ENCODE measurements at regions not wholly inside any gene's neighbourhood (a gene's known extent, or its start where the extent isn't known, plus 50 kb on each side); places are given as distances from the start of the nearest gene placed in this dataset.
"Not testable (repeated sequence)": the region's sequence is repeated elsewhere in the genome, so short reads cannot be mapped to it uniquely, and the experiment has no call there.

DNA sequence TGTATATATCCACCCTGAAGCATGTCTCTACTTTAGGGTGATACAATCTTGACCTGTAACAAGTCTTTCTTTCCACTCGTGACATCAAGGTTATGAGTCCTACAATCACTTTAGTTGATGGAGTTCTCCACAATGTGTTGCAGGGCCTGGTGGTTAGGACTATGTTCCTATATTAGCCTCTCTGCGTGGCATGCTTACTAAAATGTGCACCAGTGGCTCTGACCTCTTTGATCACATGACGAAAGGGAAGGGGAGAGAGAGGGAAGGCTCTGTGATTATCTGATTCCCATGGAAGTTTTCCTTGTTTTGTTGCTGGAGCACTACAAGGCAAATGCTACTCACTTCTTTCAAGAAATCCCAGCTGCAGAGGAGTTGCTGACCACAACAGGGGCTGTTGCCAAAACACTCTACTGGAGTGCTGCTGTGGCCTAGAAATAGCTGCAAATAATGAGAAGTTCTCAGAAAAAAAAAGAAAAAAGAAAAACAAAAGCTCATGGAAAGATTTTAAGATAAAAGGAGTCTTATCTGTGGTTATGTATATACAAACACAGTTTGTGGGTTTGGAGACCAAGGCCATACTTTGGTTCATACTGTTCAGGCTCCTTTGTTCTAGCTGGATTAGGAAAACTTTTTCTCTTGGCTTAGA lies 272.8 kb upstream of the MMADHC start:
- DNase-seq (ENCODE audit: low read depth): peak; percentile 99

DNA sequence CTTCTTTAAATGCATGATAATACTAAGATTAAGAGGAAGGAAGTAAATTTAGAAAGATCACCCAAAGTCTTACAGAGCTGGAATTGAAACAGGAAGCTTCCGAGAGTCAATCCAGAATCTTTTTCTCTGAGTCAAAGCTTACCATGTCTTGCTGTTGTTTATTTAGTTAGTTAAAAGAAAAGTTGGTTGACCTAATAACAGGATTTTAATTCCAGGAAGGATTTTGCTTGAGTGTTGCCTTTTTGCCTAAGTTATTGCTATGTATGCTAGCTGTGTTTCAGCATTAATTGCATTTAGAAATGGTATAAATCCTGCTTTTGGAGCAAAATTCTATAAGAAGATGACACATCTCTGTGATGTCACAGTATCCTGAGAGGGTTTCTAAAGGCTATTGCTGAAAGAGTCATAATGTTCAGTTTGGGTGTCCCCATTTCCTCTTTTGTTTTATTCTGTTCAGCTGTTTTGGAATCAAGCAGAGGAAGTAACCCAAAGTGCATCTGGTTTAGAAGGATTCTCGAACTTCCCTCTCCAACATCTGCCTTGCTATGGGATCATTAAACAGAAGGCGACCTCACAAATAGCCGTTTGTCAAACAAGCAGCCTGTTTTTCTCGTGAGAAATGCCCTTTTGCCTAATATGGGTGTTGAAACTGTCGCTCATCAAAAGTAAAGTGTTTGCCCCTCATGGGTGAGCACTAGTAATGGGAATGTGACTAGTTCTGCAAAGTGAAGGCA lies 271.5 kb upstream of the MMADHC start:
- DNase-seq (ENCODE audit: low read depth): peak; percentile 37

DNA sequence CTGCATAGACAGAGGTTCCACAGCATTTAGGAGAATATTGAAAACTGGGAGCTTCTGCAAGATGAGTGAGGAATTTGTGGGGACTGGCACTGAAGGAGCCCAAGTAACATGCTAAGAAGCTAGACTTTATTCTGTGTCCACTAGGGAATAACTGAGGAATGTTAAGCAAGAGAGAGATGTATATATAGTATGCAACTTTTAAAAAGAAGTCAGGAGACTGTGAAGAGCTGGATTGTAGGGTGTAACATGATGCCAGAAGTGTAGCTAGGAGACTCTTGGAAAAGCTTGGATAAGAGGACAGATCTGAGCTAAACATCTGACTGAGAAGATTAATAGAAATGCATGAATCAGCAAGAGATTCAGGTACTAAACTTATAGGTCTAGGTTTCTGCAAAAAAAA lies 270.6 kb upstream of the MMADHC start:
- no peak for DNase-seq (ENCODE audit: low read depth)

DNA sequence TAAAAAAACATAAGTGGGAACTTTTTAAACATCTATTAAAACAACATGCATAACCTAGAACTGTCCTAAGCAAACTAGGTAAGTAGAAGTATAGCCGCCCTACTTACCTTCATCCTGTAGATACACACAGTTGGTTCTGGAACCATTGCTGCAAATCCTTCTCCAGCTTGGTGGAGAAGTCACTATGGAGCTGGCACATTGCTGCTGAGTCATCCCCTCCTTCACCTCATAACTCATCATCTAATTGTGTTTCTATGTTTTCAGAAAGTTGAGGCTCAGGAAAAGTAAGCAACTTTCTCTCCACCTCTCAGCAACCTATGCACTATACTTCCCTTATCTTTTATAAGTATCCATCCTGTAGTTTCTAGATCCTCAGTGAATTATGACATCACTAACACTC lies 269.8 kb upstream of the MMADHC start:
- DNase-seq (ENCODE audit: low read depth): peak; percentile 57

- DNase-seq (ENCODE audit: low read depth): not testable (repeated sequence)
These were observed 268.3 kb upstream of the MMADHC start for GRCh38 chr2:149855859-149856258.

DNA sequence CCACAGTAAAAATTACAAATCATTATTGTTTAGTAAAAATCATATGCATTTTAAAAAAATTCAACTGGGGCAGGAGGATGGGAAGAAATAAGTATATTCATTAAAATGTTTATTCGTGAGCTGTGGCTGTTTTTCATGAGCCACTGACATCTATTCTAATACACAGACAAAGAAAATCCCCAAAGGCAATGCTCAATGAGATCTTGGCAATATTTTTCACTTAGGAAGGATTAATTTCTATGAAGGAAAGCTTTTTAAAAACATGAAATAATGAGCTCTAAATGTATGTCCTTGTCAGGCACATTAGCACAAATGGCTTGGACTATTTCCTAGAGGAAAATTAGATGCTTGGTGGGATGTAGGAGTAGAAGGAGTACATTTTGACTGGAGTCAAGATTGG lies 262.0 kb upstream of the MMADHC start:
- no peak for DNase-seq (ENCODE audit: low read depth)

DNA sequence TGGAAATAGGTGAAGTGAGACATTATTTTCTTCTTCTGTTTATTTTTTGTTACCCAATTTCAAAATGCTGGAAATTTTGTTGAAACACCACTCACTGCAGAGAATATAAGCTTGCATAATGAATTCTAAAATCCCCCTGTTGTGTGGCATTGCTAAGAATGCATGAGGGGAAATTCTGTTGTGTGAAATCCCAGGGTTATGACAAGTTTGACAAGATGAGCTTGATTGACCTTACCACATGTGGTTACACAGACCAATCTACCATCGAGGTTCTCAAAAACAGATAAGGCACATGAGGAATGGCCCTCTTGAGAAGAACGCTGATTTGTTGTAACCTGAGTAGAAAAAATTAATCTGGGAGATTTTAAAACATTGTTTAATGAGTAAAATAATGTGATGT lies 261.6 kb upstream of the MMADHC start:
- DNase-seq (ENCODE audit: low read depth): peak; percentile 77

DNA sequence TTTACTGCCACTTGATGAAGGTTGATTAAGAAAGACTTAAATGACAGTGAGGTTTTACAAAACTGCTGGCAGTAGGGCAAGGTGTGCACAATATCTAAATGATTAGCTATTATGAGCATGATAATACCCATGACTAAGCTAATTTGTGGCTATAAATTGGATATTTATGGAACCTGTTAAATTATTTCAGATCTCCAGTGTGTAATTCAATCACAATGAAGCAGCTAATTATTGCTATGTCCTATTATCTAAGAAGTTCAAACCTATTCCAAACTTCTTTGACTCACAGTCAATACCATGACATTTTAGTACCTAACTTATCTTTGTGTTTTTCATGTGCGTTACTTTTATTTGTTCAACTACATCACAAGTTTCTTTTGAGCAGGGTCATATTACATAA lies 253.8 kb upstream of the MMADHC start:
- no peak for DNase-seq (ENCODE audit: low read depth)

DNA sequence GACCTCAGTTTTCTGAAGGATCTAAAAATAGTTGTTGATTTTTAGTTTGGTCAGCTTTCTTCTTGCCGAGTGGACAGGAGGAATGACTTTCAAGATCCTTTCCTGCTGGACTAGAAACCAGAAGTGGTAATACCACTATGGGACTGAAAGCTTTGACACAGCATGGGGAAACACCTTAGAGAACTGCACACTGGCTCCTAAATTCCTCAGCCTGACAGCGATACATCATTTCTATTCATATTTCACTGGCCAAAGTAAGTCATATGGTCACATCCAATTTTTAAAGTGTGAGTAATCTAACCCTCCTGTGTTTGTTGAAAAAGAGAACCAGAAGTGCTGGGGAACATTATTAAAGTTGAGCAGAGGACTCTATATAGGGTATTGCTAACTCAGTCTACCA lies 244.7 kb upstream of the MMADHC start:
- DNase-seq (ENCODE audit: low read depth): peak; percentile 11

- peak; percentile 24 for DNase-seq (ENCODE audit: low read depth)
These were observed 241.1 kb upstream of the MMADHC start for GRCh38 chr2:149828520-149829210.

- DNase-seq (ENCODE audit: low read depth): no peak
These were observed 240.1 kb upstream of the MMADHC start for GRCh38 chr2:149827585-149828126.

DNA sequence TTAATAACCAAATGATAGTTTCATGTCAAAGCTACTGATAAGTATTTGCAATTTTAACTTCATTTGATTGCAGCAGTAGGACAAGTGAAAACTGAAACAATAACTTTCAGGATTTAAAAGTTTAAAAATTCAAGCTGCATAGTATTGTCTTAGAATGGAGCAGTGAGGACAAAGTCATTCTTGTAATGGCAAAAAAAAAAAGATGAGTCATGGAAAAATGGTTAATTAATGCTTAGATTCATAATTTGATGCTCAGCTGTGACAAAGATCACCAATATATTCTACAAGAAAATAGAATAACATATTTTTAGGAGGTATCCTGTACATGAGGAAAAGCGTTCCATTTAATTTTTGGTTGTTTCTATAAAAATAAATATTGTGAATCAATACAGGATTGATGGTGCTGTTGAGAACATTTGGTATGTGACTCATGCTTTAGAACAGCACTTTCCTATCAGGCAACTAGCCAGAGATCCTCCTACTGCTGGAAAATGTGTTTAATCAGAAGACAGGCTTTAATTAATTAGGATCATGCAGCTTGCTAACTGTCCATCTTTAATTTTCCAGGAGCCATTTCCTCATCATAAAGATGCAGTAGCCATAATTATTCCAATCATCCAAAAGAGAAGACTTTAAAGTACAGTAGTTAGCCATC lies 239.0 kb upstream of the MMADHC start:
- peak; percentile 23 for DNase-seq (ENCODE audit: low read depth)

DNA sequence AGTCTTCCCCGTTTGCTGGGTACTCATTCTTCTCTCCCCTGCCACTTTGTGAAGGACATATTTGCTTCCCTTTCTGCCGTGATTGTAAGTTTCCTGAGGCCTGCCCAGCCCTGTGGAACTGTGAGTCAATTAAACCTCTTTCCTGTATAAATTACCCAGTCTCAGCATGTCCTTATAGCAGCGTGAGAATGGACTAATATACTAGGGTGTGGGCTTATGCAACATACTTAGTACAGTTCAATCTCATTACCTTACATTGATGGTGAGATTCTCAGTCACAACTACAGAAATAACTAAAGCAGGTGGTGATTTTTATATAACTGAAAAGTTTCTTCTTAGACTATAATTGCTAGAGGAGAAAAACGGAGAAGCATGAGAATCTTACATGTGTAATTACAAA lies 237.9 kb upstream of the MMADHC start:
- DNase-seq (ENCODE audit: low read depth): no peak

- DNase-seq (ENCODE audit: low read depth): no peak
These were observed 236.6 kb upstream of the MMADHC start for GRCh38 chr2:149824136-149824535.

- no peak for DNase-seq (ENCODE audit: low read depth)
These were observed 231.9 kb upstream of the MMADHC start for GRCh38 chr2:149819356-149819957.

- no peak for DNase-seq (ENCODE audit: low read depth)
These were observed 229.4 kb upstream of the MMADHC start for GRCh38 chr2:149816756-149817551.

DNA sequence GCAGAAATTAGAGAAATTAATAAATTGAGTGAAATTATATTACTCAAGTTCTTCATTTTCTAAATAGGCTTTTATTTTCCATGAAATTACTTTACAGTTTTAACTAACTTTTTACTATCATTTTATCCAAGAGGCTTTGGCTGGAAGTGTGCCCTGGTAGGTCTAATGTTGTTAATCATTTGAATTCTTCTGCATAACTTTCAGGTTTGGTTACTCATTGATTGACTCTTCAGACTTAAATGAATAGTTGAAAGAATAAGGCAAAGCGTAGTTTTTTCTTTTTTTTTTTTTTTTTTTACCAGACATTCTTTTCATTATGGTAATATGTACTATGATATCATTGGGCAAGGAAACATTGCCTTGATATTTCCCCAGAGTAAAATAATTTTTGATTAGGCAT lies 228.4 kb upstream of the MMADHC start:
- DNase-seq (ENCODE audit: low read depth): no peak

- DNase-seq (ENCODE audit: low read depth): no peak
These were observed 227.3 kb upstream of the MMADHC start for GRCh38 chr2:149814901-149815300.

DNA sequence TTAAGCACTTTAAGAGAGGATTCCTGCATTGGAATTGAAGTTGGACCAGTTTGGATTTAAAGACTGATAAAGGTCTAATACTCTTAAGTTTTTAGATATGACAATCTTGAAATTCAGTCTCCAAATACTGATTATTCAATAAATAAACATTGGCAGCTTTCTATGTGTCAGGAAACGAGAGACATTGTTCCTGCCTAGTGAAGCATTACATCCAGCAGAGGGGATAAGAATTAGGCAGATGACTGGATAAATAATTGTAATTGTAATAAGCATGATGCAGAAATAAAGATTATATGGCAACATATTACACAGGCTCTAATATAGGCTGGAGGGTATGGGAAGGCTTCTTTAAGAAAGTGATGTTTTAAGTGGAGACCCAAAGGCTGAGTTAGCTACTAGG lies 226.5 kb upstream of the MMADHC start:
- DNase-seq (ENCODE audit: low read depth): no peak

DNA sequence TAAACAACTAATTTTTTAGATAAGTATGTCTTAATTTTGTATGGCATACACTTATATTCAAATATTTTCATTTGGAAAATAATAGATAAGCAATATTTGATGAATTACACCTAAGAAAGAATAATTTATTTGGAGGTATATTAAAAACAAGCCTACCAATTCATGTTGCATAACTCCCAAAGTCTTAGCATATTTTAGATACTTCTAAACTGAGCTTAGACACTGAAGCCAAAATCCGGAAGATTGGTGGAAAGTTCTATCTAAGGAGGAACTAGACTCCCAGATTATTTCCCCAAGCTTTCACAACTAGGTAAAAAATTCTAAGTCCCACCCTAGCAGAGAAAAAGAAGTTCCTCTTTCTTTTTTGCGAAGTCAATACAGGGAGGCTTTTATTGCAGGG lies 221.0 kb upstream of the MMADHC start:
- no peak for DNase-seq (ENCODE audit: low read depth)

DNA sequence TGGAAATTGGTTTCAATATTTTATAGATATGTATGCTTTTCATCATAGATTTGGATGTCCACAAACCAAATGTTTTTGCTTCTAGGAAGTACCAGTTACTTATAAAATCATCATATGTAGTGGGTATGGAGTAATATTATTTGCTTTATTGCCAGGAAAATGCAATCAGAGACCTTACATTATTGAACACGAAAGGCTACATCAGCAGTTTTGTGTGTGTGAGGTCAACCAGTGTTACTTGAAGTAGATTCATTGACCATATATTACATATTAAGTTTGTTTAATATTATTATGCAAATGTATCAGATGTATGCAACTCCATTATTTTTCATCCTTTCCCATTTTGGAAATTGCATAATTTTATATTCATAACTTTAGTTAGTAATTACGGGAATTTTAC lies 219.1 kb upstream of the MMADHC start:
- no peak for DNase-seq (ENCODE audit: low read depth)

Data from amniotic epithelial cell (primary cell).